ENCODE measurements at regions not wholly inside any gene's neighbourhood (a gene's known extent, or its start where the extent isn't known, plus 50 kb on each side); places are given as distances from the start of the nearest gene placed in this dataset.

DNA sequence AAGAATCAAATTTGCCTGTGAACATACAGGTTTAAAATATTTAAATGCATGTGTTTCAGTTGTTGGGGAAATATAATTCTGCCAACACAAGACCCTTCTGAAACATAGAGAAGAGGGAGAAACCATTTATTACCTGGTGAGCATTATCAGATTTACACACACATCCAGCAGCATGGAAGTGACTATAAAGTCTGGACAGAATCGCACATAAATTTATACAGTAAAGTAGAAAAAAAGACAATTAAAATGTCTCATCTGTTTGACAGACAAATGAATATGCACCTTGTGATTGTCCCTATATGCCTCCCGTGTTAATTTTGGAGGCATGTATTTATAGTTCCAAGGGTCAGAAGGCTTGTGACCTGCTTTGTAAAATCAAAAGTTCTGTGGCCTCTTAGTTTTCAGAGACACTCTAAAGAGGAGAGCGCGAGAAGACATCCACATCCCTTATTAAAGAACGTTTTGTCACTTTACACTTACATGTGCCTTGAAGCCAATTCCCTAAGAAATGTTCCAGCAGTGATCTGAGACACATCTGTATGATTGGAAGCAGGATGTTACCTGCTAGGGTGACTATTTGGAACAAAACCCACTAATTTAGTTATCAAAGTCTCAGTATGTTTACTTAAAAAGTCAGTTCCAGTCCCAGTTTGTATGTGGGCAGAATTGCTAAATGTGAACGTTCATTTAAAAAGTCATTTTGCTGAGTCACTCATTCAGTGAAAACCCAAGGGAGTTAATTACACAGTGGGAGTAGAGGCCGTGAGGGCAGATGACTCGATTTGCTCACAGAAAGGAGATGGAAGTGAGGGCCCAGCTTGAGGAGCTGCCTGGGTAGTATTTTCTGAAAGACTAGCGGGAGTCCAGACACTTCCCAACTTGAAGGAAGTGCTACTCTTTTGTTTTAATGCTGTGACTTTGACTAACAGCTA lies 527.6 kb upstream of the MEX3C start:
- Histone ChIP-seq H3K4me1 (ENCODE audit: control insufficient read depth, insufficient read depth, low read length) (no peaks in the 10 kb centered on the region), H3K27ac (ENCODE audit: insufficient read depth, low read depth, low read length, poor library complexity, severe bottlenecking) (no peak overlapping the region), H3K27me3 (ENCODE audit: control insufficient read depth, insufficient read depth, low read length, poor library complexity, severe bottlenecking) (no peaks in the 10 kb centered on the region), H3K4me3 (ENCODE audit: insufficient read depth, low read depth, low read length) (no peak overlapping the region), H3K36me3 (ENCODE audit: control insufficient read depth, insufficient read depth, low read length) (no peaks in the 10 kb centered on the region), H3K9me3 (ENCODE audit: control insufficient read depth, low read length) (no peaks in the 10 kb centered on the region)
- 73 to 82% methylated on average over 8 to 9 of the region's 9 CpGs for WGBS, 2 experiments

DNA sequence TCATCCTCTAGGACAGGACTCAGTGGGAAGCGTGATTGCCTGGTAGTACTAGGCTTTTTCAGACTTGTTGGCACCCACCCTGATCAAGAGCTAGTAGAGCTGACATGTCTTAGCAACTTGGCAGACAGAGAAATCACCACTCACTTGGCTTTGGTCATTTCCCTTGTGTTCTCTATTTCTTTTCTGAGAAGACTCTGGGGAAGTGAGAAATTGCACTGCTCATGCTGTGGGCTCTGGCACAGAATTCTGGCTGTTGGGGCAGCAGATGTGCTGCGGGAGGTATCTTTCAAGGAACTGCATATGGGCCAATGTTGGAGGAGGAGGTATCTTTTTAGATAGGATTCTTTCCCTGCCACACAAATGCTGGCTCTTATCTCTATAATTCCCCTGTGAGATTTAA lies 529.1 kb upstream of the MEX3C start:
- 85 to 98% methylated on average over 2 of the region's 2 CpGs for WGBS, 2 experiments
- H3K4me3 ChIP-seq (ENCODE audit: insufficient read depth, low read depth, low read length): no peak overlapping the region
- no peaks in the 10 kb centered on the region for H3K4me1 ChIP-seq (ENCODE audit: control insufficient read depth, insufficient read depth, low read length)
- no peaks in the 10 kb centered on the region for H3K36me3 ChIP-seq (ENCODE audit: control insufficient read depth, insufficient read depth, low read length)
- H3K27me3 ChIP-seq (ENCODE audit: control insufficient read depth, insufficient read depth, low read length, poor library complexity, severe bottlenecking): no peaks in the 10 kb centered on the region
- no peak overlapping the region for H3K27ac ChIP-seq (ENCODE audit: insufficient read depth, low read depth, low read length, poor library complexity, severe bottlenecking)
- no peaks in the 10 kb centered on the region for H3K9me3 ChIP-seq (ENCODE audit: control insufficient read depth, low read length)

GRCh38 chr18:51727780-51728179 lies 530.3 kb upstream of the MEX3C start:
- no peaks in the 10 kb centered on the region for H3K36me3 ChIP-seq (ENCODE audit: control insufficient read depth, insufficient read depth, low read length)
- H3K27me3 ChIP-seq (ENCODE audit: control insufficient read depth, insufficient read depth, low read length, poor library complexity, severe bottlenecking): no peaks in the 10 kb centered on the region
- H3K27ac ChIP-seq (ENCODE audit: insufficient read depth, low read depth, low read length, poor library complexity, severe bottlenecking): no peak overlapping the region
- H3K4me3 ChIP-seq (ENCODE audit: insufficient read depth, low read depth, low read length): no peak overlapping the region
- no peaks in the 10 kb centered on the region for H3K4me1 ChIP-seq (ENCODE audit: control insufficient read depth, insufficient read depth, low read length)
- no peaks in the 10 kb centered on the region for H3K9me3 ChIP-seq (ENCODE audit: control insufficient read depth, low read length)

- Histone ChIP-seq H3K27ac (ENCODE audit: insufficient read depth, low read depth, low read length, poor library complexity, severe bottlenecking) (no peak overlapping the region), H3K36me3 (ENCODE audit: control insufficient read depth, insufficient read depth, low read length) (no peaks in the 10 kb centered on the region), H3K4me3 (ENCODE audit: insufficient read depth, low read depth, low read length) (no peak overlapping the region), H3K9me3 (ENCODE audit: control insufficient read depth, low read length) (no peaks in the 10 kb centered on the region), H3K4me1 (ENCODE audit: control insufficient read depth, insufficient read depth, low read length) (no peaks in the 10 kb centered on the region), H3K27me3 (ENCODE audit: control insufficient read depth, insufficient read depth, low read length, poor library complexity, severe bottlenecking) (no peaks in the 10 kb centered on the region)
- 87 to 95% methylated on average over 4 of the region's 4 CpGs for WGBS, 2 experiments
These were observed 533.6 kb upstream of the MEX3C start for GRCh38 chr18:51731070-51731469.

- WGBS, 2 experiments: 40 to 56% methylated on average over 1 of the region's 3 CpGs
- Histone ChIP-seq H3K27me3 (ENCODE audit: control insufficient read depth, insufficient read depth, low read length, poor library complexity, severe bottlenecking) (no peaks in the 10 kb centered on the region), H3K4me3 (ENCODE audit: insufficient read depth, low read depth, low read length) (no peak overlapping the region), H3K36me3 (ENCODE audit: control insufficient read depth, insufficient read depth, low read length) (no peaks in the 10 kb centered on the region), H3K9me3 (ENCODE audit: control insufficient read depth, low read length) (no peaks in the 10 kb centered on the region), H3K4me1 (ENCODE audit: control insufficient read depth, insufficient read depth, low read length) (no peaks in the 10 kb centered on the region), H3K27ac (ENCODE audit: insufficient read depth, low read depth, low read length, poor library complexity, severe bottlenecking) (no peak overlapping the region)
These were observed 537.1 kb upstream of the MEX3C start for GRCh38 chr18:51734576-51734975.

GRCh38 chr18:51739044-51739666 lies 541.7 kb upstream of the MEX3C start:
- H3K9me3 ChIP-seq (ENCODE audit: control insufficient read depth, low read length): no peaks in the 10 kb centered on the region
- H3K27me3 ChIP-seq (ENCODE audit: control insufficient read depth, insufficient read depth, low read length, poor library complexity, severe bottlenecking): no peaks in the 10 kb centered on the region
- WGBS, 2 experiments: 89 to 100% methylated on average over 2 of the region's 2 CpGs
- no peaks in the 10 kb centered on the region for H3K4me1 ChIP-seq (ENCODE audit: control insufficient read depth, insufficient read depth, low read length)
- no peak overlapping the region for H3K27ac ChIP-seq (ENCODE audit: insufficient read depth, low read depth, low read length, poor library complexity, severe bottlenecking)
- no peak overlapping the region for H3K4me3 ChIP-seq (ENCODE audit: insufficient read depth, low read depth, low read length)
- H3K36me3 ChIP-seq (ENCODE audit: control insufficient read depth, insufficient read depth, low read length): no peaks in the 10 kb centered on the region

DNA sequence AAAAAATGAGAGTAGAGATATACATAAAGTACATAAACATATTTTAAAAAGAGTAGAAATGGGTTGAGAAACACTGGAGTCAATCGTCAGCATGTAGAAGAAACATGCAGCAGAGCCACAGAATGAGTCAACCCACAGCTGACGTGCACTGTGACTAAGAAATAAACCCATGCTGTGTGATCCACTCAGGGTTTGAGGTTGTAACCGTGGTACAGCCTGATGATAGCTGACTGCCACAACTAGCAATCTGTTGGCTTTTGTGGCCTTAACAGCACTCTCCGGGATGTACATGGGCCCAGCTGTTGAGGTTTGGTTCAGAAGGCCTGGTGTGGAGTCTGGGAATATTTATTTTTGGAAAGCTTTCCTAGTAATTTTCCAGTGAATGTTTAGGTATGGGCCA lies 554.4 kb upstream of the MEX3C start:
- Histone ChIP-seq H3K4me3 (ENCODE audit: insufficient read depth, low read depth, low read length) (no peak overlapping the region), H3K27me3 (ENCODE audit: control insufficient read depth, insufficient read depth, low read length, poor library complexity, severe bottlenecking) (no peaks in the 10 kb centered on the region), H3K9me3 (ENCODE audit: control insufficient read depth, low read length) (no peaks in the 10 kb centered on the region), H3K27ac (ENCODE audit: insufficient read depth, low read depth, low read length, poor library complexity, severe bottlenecking) (no peak overlapping the region), H3K4me1 (ENCODE audit: control insufficient read depth, insufficient read depth, low read length) (no peaks in the 10 kb centered on the region), H3K36me3 (ENCODE audit: control insufficient read depth, insufficient read depth, low read length) (no peaks in the 10 kb centered on the region)
- whole genome bisulfite sequencing, 2 experiments: 93 to 96% methylated on average over 4 of the region's 4 CpGs

GRCh38 chr18:51753365-51754057 lies 556.0 kb upstream of the MEX3C start:
- 84 to 85% methylated on average over 4 to 5 of the region's 5 CpGs for WGBS, 2 experiments
- H3K27ac ChIP-seq (ENCODE audit: insufficient read depth, low read depth, low read length, poor library complexity, severe bottlenecking): no peak overlapping the region
- no peak overlapping the region for H3K4me3 ChIP-seq (ENCODE audit: insufficient read depth, low read depth, low read length)

GRCh38 chr18:51754566-51754965 lies 557.1 kb upstream of the MEX3C start:
- Histone ChIP-seq H3K27ac (ENCODE audit: insufficient read depth, low read depth, low read length, poor library complexity, severe bottlenecking) (no peak overlapping the region), H3K4me3 (ENCODE audit: insufficient read depth, low read depth, low read length) (no peak overlapping the region), H3K9me3 (ENCODE audit: control insufficient read depth, low read length) (no peaks in the 10 kb centered on the region), H3K27me3 (ENCODE audit: control insufficient read depth, insufficient read depth, low read length, poor library complexity, severe bottlenecking) (no peaks in the 10 kb centered on the region), H3K4me1 (ENCODE audit: control insufficient read depth, insufficient read depth, low read length) (no peaks in the 10 kb centered on the region), H3K36me3 (ENCODE audit: control insufficient read depth, insufficient read depth, low read length) (no peaks in the 10 kb centered on the region)
- 95 to 97% methylated on average over 2 to 4 of the region's 4 CpGs for WGBS, 2 experiments

More at GRCh38 chr18:51753365-51754057, 556.0 kb upstream of the MEX3C start:
- H3K4me1 ChIP-seq (ENCODE audit: control insufficient read depth, insufficient read depth, low read length): no peaks in the 10 kb centered on the region
- H3K27me3 ChIP-seq (ENCODE audit: control insufficient read depth, insufficient read depth, low read length, poor library complexity, severe bottlenecking): no peaks in the 10 kb centered on the region
- no peaks in the 10 kb centered on the region for H3K9me3 ChIP-seq (ENCODE audit: control insufficient read depth, low read length)
- H3K36me3 ChIP-seq (ENCODE audit: control insufficient read depth, insufficient read depth, low read length): no peaks in the 10 kb centered on the region

DNA sequence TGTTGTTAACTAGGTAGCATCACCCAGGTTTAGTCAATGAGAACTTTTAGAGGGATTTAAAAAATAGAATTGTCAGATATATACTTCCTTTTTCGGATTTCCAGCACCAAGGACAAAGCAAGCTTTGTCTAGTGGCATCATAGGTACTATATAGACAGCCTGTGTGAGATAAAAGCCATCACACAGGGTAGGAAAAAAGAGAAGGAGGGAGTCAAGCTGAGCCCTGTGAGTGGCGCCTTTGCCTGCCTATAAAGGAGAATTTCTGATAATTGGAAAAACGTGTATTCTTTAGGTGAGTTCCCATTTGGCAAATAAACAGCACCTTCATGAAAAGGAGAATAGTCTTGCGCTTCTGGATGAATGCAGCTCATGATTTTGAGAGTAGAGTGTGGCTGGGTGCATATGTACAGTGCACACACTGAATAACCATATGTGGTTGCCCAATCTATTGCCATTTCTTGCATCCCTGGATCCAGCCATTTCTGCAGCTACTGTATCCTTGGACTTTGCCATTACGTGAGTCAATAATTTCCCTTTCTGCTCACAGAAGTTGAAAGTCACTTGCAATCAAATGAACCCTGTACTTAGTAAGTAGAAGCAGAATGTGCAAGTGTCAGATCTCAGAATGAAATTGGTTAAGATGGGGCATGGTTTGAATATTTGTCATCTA lies 559.9 kb upstream of the MEX3C start:
- 86 to 94% methylated on average over 5 of the region's 5 CpGs for WGBS, 2 experiments
- H3K4me3 ChIP-seq (ENCODE audit: insufficient read depth, low read depth, low read length): no peak overlapping the region
- H3K27me3 ChIP-seq (ENCODE audit: control insufficient read depth, insufficient read depth, low read length, poor library complexity, severe bottlenecking): no peaks in the 10 kb centered on the region
- no peaks in the 10 kb centered on the region for H3K9me3 ChIP-seq (ENCODE audit: control insufficient read depth, low read length)
- no peak overlapping the region for H3K27ac ChIP-seq (ENCODE audit: insufficient read depth, low read depth, low read length, poor library complexity, severe bottlenecking)
- H3K36me3 ChIP-seq (ENCODE audit: control insufficient read depth, insufficient read depth, low read length): no peaks in the 10 kb centered on the region
- no peaks in the 10 kb centered on the region for H3K4me1 ChIP-seq (ENCODE audit: control insufficient read depth, insufficient read depth, low read length)

All from ectodermal cell (in vitro differentiated cells).